ENCODE measurements at regions not wholly inside any gene's neighbourhood (a gene's known extent, or its start where the extent isn't known, plus 50 kb on each side); places are given as distances from the start of the nearest gene placed in this dataset.
"Not testable (repeated sequence)": the region's sequence is repeated elsewhere in the genome, so short reads cannot be mapped to it uniquely, and the experiment has no call there.

- DNase-seq, result peak in 1 of 2 experiments; percentile 17
Observed at GRCh38 chr4:12679217-12679616, 804.9 kb downstream of the RAB28 start.

GRCh38 chr4:12674184-12674583 is 810.0 kb downstream of the RAB28 start:
- DNase-seq, result no peak

DNA sequence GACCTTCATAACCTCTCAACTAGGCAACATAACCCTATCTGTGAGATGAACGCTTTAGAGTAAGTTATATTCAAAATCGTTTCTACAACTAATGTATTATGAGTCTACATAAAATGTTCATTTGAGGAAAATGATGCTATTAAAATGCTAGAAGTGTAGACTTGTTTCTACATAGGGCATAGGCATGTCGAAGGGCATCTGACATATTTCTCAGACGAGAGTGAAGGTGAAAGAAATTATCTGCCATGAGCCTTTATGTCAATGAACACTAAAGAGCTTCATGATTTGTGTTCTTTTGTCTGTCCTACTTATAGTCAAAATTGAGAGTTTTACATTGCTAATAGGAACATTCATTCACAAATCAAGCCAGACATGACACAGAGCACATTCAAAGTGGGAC is 811.8 kb downstream of the RAB28 start:
- DNase-seq, result no peak

DNA sequence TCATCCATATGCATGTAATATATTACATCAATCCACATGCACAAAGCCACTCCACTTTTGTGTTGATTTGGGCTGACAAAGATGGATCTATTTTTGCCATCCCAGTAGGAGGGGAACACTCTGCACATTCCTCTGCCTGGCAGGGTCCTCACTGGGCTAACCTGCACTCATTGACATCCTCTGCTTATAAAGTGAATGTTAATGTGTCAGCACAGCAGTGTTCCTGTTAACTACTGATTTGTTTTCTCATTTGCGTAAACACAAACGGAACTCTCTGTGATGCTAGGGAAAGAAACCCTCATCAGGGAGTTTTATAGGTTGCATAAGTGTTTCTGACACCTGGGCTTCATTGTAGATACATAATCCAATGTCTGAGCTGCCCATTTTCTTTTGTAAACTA is 826.0 kb downstream of the RAB28 start:
- DNase-seq, result peak in 1 of 2 experiments; percentile 7

DNA sequence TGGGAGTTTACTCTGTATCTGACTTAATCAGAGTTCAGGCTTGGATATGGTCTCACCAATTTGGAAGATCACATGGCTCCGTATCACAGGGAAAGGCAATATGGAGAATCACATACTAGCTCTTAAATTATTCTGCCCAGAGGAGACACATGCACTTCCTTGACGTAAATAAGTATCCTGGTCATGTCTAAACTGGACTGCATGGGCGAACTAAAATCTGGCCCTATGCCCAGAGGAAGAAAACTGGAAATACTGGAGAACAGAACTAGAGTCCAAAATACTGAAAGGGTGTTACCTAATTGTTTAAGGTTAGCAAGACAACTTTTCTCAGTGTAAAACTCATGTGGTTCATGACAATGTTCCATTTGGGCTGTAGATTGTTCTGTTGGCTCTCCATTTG is 832.3 kb downstream of the RAB28 start:
- DNase-seq, result no peak

GRCh38 chr4:12645732-12646131 is 838.4 kb downstream of the RAB28 start:
- DNase-seq, result no peak

GRCh38 chr4:12644261-12644660 is 839.9 kb downstream of the RAB28 start:
- no peak for DNase-seq

DNA sequence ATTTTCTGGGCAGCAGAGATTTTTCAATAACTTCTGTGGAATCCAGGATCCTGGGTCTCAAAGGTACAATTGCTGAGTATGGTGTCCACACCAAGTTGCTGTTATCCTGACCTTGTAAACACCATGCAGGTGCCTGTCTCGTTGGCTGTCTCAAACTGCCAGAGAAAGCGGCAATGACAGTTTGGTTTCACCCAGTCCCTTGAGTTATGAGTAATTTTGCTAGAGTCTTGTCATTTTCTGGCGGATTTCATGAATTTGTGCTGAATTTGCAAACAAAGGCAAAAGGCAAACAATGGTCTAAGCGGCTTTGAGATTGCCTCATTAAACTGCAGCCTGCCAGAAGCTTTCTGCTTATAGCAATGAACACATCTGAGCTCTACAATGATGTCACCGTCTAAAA is 847.9 kb downstream of the RAB28 start:
- no peak for DNase-seq

- no peak for DNase-seq
Observed at GRCh38 chr4:12635629-12636028, 848.5 kb downstream of the RAB28 start.

GRCh38 chr4:12633053-12633651 is 851.0 kb downstream of the RAB28 start:
- DNase-seq, result peak; percentile 87 to 90

GRCh38 chr4:12615822-12616221 is 868.3 kb downstream of the RAB28 start:
- DNase-seq, result no peak

DNA sequence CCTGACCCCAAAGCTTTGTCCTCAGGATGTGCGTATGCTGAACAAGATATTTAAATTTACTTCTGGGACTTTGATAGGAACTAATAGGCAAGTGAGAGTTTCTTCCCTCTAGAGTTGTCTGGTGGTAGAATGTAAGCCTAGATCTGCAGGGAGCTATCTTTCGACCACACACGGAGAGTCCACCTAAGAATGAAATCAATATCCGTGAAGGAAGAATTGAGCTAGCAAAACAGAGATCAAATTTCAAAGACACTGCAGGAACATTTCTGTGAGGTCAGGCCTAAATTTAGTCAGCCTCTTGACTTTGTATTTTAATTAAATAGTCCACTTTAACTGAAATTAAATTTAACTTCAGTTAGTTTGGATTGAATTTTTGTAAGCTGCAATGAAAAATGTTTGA is 871.3 kb downstream of the RAB28 start:
- DNase-seq, result no peak

DNA sequence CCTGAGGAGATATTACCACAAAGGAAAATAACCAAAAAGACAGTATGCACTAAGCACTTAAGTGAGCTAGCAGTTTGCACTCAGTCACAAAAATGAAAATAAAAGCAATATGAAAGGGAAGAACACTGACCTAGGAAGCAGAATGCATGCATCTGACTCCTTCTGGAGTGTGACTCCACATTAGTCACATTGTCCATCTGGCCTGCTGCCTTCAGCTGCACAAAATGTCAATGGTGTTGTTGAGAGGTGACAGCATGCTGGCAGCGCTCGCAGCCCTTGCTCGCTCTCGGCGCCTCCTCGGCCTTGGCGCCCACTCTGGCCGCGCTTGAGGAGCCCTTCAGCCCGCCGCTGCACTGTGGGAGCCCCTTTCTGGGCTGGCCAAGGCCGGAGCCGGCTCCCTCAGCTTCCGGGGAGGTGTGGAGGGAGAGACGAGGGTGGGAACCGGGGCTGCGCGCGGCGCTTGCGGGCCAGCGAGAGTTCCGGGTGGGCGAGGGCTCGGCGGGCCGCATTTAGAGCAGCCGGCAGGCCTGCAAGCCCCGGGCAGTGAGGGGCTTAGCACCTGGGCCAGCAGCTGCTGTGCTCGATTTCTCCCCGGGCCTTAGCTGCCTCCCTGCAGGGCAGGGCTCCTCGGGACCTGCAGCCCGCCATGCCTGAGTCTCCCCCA is 874.8 kb downstream of the RAB28 start:
- not testable (repeated sequence) for DNase-seq

GRCh38 chr4:12595986-12596385 is 888.2 kb downstream of the RAB28 start:
- DNase-seq, result no peak

DNA sequence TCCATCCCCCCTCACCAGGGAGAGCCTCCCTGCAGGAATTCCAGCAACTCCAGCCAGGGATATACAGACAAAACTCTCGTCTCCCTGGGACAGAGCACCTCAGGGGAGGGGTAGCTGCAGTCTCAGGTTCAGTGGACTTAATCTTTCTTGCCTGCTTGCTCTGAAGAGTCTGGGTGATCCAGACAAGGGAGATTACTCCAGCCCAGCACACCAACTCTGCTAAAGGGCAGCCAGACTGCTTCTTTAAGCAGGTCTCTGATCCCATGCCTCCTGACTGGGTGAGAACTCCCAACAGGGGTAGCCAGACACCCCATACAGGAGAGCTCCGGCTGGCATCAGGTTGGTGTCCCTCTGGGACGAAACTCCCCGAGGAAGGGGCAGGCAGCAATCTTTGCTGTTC is 888.7 kb downstream of the RAB28 start:
- DNase-seq, result no peak

- no peak for DNase-seq
Observed at GRCh38 chr4:12588582-12588981, 895.6 kb downstream of the RAB28 start.

- DNase-seq, result no peak
Observed at GRCh38 chr4:12586242-12587006, 897.7 kb downstream of the RAB28 start.

DNA sequence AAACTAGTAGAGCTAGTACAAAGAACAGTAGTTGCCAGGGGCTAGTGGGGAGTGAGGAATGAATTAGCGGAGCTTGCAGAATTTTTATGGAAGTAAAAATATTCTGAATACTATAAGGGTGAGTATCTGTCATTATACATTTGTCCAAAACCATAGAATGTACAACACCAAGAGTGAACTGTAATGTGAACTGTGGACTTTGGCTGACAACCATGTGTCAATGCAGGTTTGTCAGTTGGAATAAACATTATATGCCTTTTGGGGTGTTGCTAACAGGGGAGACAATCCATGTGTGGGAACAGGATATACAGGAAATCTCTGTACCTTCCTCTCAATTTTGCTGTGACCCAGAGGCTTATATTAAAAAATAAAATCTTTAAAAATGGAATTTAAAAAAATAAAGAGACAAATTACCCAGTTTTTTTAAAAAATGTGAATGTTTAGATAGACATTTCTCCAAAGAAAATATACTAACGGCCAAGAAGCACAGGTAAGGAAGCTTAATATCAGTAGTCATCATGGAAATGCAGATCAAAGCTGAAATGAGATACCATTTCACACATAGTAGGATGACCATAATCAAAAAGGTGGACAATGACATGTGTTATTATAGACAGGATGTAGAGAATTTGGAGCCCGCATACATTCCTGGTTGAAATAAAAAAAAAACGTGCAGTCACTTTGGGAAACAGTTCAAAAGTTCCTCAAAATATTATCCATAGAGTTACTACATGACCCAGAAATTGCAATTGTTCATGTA is 899.8 kb downstream of the RAB28 start:
- no peak for DNase-seq

- no peak for DNase-seq
Observed at GRCh38 chr4:12583275-12583674, 900.9 kb downstream of the RAB28 start.

GRCh38 chr4:12580787-12581186 is 903.4 kb downstream of the RAB28 start:
- no peak for DNase-seq

- no peak for DNase-seq
Observed at GRCh38 chr4:12579172-12579571, 905.0 kb downstream of the RAB28 start.

DNA sequence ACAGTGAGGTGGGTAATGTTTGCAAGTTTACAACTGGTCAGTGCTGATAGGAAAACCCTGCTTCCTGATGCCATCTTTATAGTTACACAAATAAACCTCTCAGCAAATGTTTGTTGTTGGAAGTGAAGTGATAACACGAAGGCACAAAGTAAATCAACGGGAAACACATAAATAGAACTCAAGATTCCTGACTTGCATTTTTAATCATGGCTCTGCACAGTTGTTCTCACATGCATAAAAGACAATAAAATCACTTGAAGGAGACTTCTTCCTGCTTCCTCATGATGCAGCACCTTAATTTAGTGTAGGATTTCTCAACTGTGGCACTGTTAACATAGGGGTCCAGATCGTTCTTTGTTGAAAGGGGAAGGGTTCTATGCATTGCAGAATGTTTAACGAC is 907.7 kb downstream of the RAB28 start:
- DNase-seq, result no peak

GRCh38 chr4:12573716-12574115 is 910.4 kb downstream of the RAB28 start:
- no peak for DNase-seq
